Adrenal gland (tissue), 9 donors: ENCODE measurements at regions not wholly inside any gene's neighbourhood (a gene's known extent, or its start where the extent isn't known, plus 50 kb on each side); places are given as distances from the start of the nearest gene placed in this dataset.

ENCODE experiments used
- DNase-seq, 7 donors: peaks; one replicate each; pipeline ENCODE4 v3.0.0-alpha.2; 2019 to 2020
- H3K27ac ChIP-seq, 5 donors: fragments of 200-600 bp; sonication (generic) in 4 of 5; 1 replicate in 3 of 5; 2 replicates in 2 of 5; pipeline versions ENCODE4 v1.5.1 to v1.8.0; 2016 to 2020; ENCODE audit warnings: mild to moderate bottlenecking in 1 of 5
- H3K27me3 ChIP-seq: fragments of 200-600 bp; 2 replicates; pipeline ENCODE4 v1.8.0; 2021
- H3K36me3 ChIP-seq, 2 donors: fragments of 200-600 bp; replicated peaks in 1 of 2; 1 replicate in 1 of 2; 2 replicates in 1 of 2; pipeline versions ENCODE4 v1.5.1 to v1.8.0; 2018 to 2022
- H3K4me1 ChIP-seq, 2 donors: fragments of 200-600 bp; replicated peaks in 1 of 2; 1 replicate in 1 of 2; 2 replicates in 1 of 2; pipeline versions ENCODE4 v1.5.1 to v1.8.0; 2018 to 2021
- H3K4me3 ChIP-seq, 4 donors: fragments of 200-600 bp; sonication (generic) in 3 of 4; one replicate each; pipeline ENCODE4 v1.5.1; 2016 to 2018
- H3K9me3 ChIP-seq, 3 donors: fragments of 200-600 bp; sonication (generic) in 1 of 3; replicated peaks in 1 of 3; 1 replicate in 2 of 3; 2 replicates in 1 of 3; pipeline versions ENCODE4 v1.5.1 to v1.8.0; 2016 to 2021
- CTCF ChIP-seq, 6 experiments: fragments of 450-650 bp in 4 of 6; fragments of 200-600 bp in 2 of 6; sonication (generic) in 1 of 6; IDR thresholded peaks; 1 replicate in 5 of 6; 2 replicates in 1 of 6; pipeline versions ENCODE4 v1.5.1 to v1.8.0; 2016 to 2021; ENCODE audit warnings: antibody characterized with exemption in 6 of 6, mild to moderate bottlenecking in 2 of 6, moderate library complexity in 1 of 6
- POLR2A ChIP-seq, 2 donors: fragments of 450-650 bp; IDR thresholded peaks; one replicate each; pipeline ENCODE4 v1.6.1; 2017; ENCODE audit warnings: antibody characterized with exemption in 2 of 2, mild to moderate bottlenecking in 2 of 2, moderate library complexity in 1 of 2
- WGBS, 4 donors: extraction: QIAGEN DNeasy Blood & Tissue Kit in 2 of 4; methylation state at CpG; one replicate each; pipeline versions ENCODE4 v1.1.5 to v1.1.7; 2013 to 2017; 5-methylcytosine and 5-hydroxymethylcytosine counted together
- intact Hi-C, 2 donors: fragments of 100-400 bp; cut with DNase I; formaldehyde crosslinking; loops; one replicate each; pipeline versions ENCODE4 v1.14.1 to v1.15.0; 2022 to 2023
- donor health status: healthy with polysubstance abuse.
- donor health status: Bipolar disorder and iron deficiency.
- donor health status: DM: yes; HTN: yes; CAD: no.
- donor health status: DM: no; HTN: no; CAD: no.
- donor health status: DM: no; HTN: no; CAD: no.

- WGBS, 4 donors = 53 to 65% (median 64%) methylated on average over 3 of the region's 3 CpGs
- no peak for TF ChIP-seq POLR2A (IDR thresholded peaks at IDR 0.05)
- no peak for TF ChIP-seq CTCF (IDR thresholded peaks at IDR 0.05)
Observed at GRCh38 chr20:60540591-60540990, 582.4 kb downstream of the CDH26 start.

GRCh38 chr20:60541991-60542390, 583.8 kb downstream of the CDH26 start:
- Histone ChIP-seq H3K27me3 (no peaks in the 10 kb centered on the region), H3K36me3 (no peaks in the 10 kb centered on the region), H3K9me3 (no peaks in the 10 kb centered on the region), H3K4me3 (no peak overlapping the region), H3K27ac (no peak overlapping the region), H3K4me1 (no peaks in the 10 kb centered on the region)
- no peak for TF ChIP-seq CTCF (IDR thresholded peaks at IDR 0.05)
- no peak for TF ChIP-seq POLR2A (IDR thresholded peaks at IDR 0.05)
- intact Hi-C loops = no loop called here
- no peak for DNase-seq
- WGBS, 4 donors = 33 to 41% (median 36%) methylated on average over 5 of the region's 5 CpGs

More at GRCh38 chr20:60540591-60540990, 582.4 kb downstream of the CDH26 start:
- Histone ChIP-seq H3K4me1 (no peaks in the 10 kb centered on the region), H3K27ac (no peak overlapping the region), H3K9me3 (no peaks in the 10 kb centered on the region), H3K27me3 (no peaks in the 10 kb centered on the region), H3K4me3 (no peak overlapping the region), H3K36me3 (no peaks in the 10 kb centered on the region)
- intact Hi-C loops = no loop called here
- DNase-seq = no peak

GRCh38 chr20:60543598-60543997, 585.4 kb downstream of the CDH26 start:
- H3K9me3 ChIP-seq = no peaks in the 10 kb centered on the region
- WGBS, 4 donors = 71 to 82% (median 76%) methylated on average over 3 of the region's 3 CpGs
- TF ChIP-seq POLR2A (IDR thresholded peaks at IDR 0.05) (no peak), CTCF (IDR thresholded peaks at IDR 0.05) (no peak)
- H3K27ac ChIP-seq = no peak overlapping the region
- intact Hi-C loops = no loop called here
- no peaks in the 10 kb centered on the region for H3K36me3 ChIP-seq
- no peak for DNase-seq
- H3K27me3 ChIP-seq = no peaks in the 10 kb centered on the region
- no peak overlapping the region for H3K4me3 ChIP-seq
- H3K4me1 ChIP-seq = no peaks in the 10 kb centered on the region

- 72 to 82% (median 76%) methylated on average over 5 of the region's 5 CpGs for WGBS, 4 donors
- intact Hi-C loops = no loop called here
- no peaks in the 10 kb centered on the region for H3K4me1 ChIP-seq
- TF ChIP-seq POLR2A (IDR thresholded peaks at IDR 0.05) (no peak), CTCF (IDR thresholded peaks at IDR 0.05) (no peak)
- no peak overlapping the region for H3K27ac ChIP-seq
- no peak for DNase-seq
- H3K27me3 ChIP-seq = no peaks in the 10 kb centered on the region
- no peak overlapping the region for H3K4me3 ChIP-seq
- H3K36me3 ChIP-seq = no peaks in the 10 kb centered on the region
- H3K9me3 ChIP-seq = no peaks in the 10 kb centered on the region
Observed at GRCh38 chr20:60553095-60553494, 594.9 kb downstream of the CDH26 start.
